ENCODE measurements at regions not wholly inside any gene's neighbourhood (a gene's known extent, or its start where the extent isn't known, plus 50 kb on each side); places are given as distances from the start of the nearest gene placed in this dataset.

GRCh38 chr17:14777291-14777690, 476.4 kb downstream of the HS3ST3B1 start:
- H3K36me3 ChIP-seq (replicated peaks), result no peaks in the 10 kb centered on the region
- no peak overlapping the region for H3K4me3 ChIP-seq (ENCODE audit: low read depth, low read length)
- no peaks in the 10 kb centered on the region for H3K27me3 ChIP-seq (replicated peaks)
- no peak for DNase-seq
- in situ Hi-C loops (cut with HindIII; ENCODE audit: low pct_ligation_motif_present, low sequenced_read_pairs), result no loop called here
- no peak for TF ChIP-seq CTCF (IDR thresholded peaks at IDR 0.05; ENCODE audit: low read depth, low read length, missing control alignments)
- H3K27ac ChIP-seq, result no peak overlapping the region

DNA sequence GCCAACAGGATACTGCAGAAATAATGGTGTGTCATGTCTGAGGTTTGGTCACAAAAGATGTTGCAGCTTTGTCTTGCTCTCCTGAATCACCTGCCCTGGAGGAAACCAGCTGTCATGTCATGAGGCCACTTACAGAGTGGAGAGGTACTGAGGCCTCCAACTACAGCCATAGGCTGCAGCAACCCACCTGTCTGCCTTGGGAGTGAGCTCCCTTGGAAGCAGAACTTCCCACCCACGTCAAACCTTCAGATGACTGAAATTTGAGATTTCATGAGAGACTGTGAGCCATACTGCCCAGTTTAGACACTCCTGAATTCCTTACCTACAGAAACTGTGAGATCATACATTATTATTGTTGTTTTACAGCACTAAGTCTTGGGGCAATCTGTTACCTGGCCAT, 475.9 kb downstream of the HS3ST3B1 start:
- no peak for TF ChIP-seq CTCF (IDR thresholded peaks at IDR 0.05; ENCODE audit: low read depth, low read length, missing control alignments)
- DNase-seq, result peak; percentile 30
- H3K4me3 ChIP-seq (ENCODE audit: low read depth, low read length), result no peak overlapping the region
- no peaks in the 10 kb centered on the region for H3K27me3 ChIP-seq (replicated peaks)
- H3K36me3 ChIP-seq (replicated peaks), result no peaks in the 10 kb centered on the region
- H3K27ac ChIP-seq, result no peak overlapping the region
- in situ Hi-C loops (cut with HindIII; ENCODE audit: low pct_ligation_motif_present, low sequenced_read_pairs), result no loop called here

- Histone ChIP-seq H3K27ac (no peak overlapping the region), H3K27me3 (replicated peaks) (no peaks in the 10 kb centered on the region), H3K4me3 (ENCODE audit: low read depth, low read length) (no peak overlapping the region), H3K36me3 (replicated peaks) (no peaks in the 10 kb centered on the region)
- in situ Hi-C loops (cut with HindIII; ENCODE audit: low pct_ligation_motif_present, low sequenced_read_pairs), result no loop called here
- TF ChIP-seq CTCF (IDR thresholded peaks at IDR 0.05; ENCODE audit: low read depth, low read length, missing control alignments), result no peak
- DNase-seq, result peak; percentile 26
Observed at GRCh38 chr17:14775731-14776492, 475.0 kb downstream of the HS3ST3B1 start.

- no peaks in the 10 kb centered on the region for H3K27me3 ChIP-seq (replicated peaks)
- no peak for TF ChIP-seq CTCF (IDR thresholded peaks at IDR 0.05; ENCODE audit: low read depth, low read length, missing control alignments)
- DNase-seq, result no peak
- H3K4me3 ChIP-seq (ENCODE audit: low read depth, low read length), result no peak overlapping the region
- no peaks in the 10 kb centered on the region for H3K36me3 ChIP-seq (replicated peaks)
- in situ Hi-C loops (cut with HindIII; ENCODE audit: low pct_ligation_motif_present, low sequenced_read_pairs), result no loop called here
- H3K27ac ChIP-seq, result no peak overlapping the region
Observed at GRCh38 chr17:14774774-14775173, 473.9 kb downstream of the HS3ST3B1 start.

DNA sequence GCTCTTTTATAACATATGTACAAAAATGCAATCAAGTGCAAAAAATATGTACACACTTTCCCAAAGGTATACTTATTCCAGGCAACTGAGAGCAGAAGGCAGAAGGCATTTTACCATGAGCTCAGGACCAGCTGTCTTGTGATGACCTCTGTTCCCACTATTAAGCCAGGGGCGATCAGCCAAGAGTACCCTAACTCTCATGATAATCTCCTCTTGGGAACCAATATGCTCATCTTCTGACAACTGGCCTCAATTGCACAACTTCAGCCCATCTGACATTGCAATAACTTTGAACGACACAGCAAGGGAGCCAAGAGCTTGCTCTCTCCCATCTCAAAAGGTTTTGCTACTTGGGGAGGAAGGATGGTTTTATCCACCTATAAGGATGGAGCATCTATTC, 471.9 kb downstream of the HS3ST3B1 start:
- Histone ChIP-seq H3K27me3 (replicated peaks) (no peaks in the 10 kb centered on the region), H3K36me3 (replicated peaks) (no peaks in the 10 kb centered on the region), H3K27ac (no peak overlapping the region), H3K4me3 (ENCODE audit: low read depth, low read length) (no peak overlapping the region)
- in situ Hi-C loops (cut with HindIII; ENCODE audit: low pct_ligation_motif_present, low sequenced_read_pairs), result no loop called here
- no peak for DNase-seq
- TF ChIP-seq CTCF (IDR thresholded peaks at IDR 0.05; ENCODE audit: low read depth, low read length, missing control alignments), result no peak

- Histone ChIP-seq H3K4me3 (ENCODE audit: low read depth, low read length) (no peak overlapping the region), H3K36me3 (replicated peaks) (no peaks in the 10 kb centered on the region), H3K27me3 (replicated peaks) (no peaks in the 10 kb centered on the region), H3K27ac (no peak overlapping the region)
- in situ Hi-C loops (cut with HindIII; ENCODE audit: low pct_ligation_motif_present, low sequenced_read_pairs), result no loop called here
- TF ChIP-seq CTCF (IDR thresholded peaks at IDR 0.05; ENCODE audit: low read depth, low read length, missing control alignments), result no peak
- no peak for DNase-seq
Observed at GRCh38 chr17:14771543-14771942, 470.7 kb downstream of the HS3ST3B1 start.
